K562 (cell line): ENCODE measurements at regions not wholly inside any gene's neighbourhood (a gene's known extent, or its start where the extent isn't known, plus 50 kb on each side); places are given as distances from the start of the nearest gene placed in this dataset.

Source experiments
- ATAC-seq: fragments of 200-7000 bp; cut with Tn5 transposase; 3 replicates; pipeline ENCODE4 v1.9.1; 2020; ENCODE audit warnings: moderate library complexity
- BruUV-seq: library from RNA; stranded (reverse); fragments of 400-500 nt; replicated peaks from 2 replicates; lab custom pipeline; 2021; lab: Mats Ljungman, UMichigan
- CTCF ChIA-PET: fragments of 300-600 bp; formaldehyde crosslinking; extraction: SDS; loops from one replicate; lab custom pipeline; 2021; ENCODE audit warnings: low intra/inter-chr PET ratio; lab: Yijun Ruan, JAX
- POLR2A ChIA-PET: fragments of 300-600, 350-650 bp; sonication (Branson Sonifier 250); formaldehyde crosslinking; extraction: SDS; loops from one replicate; lab custom pipeline; 2021; ENCODE audit warnings: antibody characterized with exemption, inconsistent platforms; lab: Yijun Ruan, JAX
- DNase-seq, 4 experiments: peaks; one replicate each; pipeline versions ENCODE4 v3.0.0 to v3.0.0-alpha.2; 2011 to 2018; ENCODE audit warnings: low spot score in 3 of 4, mixed read lengths in 3 of 4; ENCODE audit errors: extremely low read depth in 1 of 4
- FAIRE-seq: peaks from 2 replicates; lab custom pipeline; 2011; peaks lifted over from hg19 to GRCh38; lab: Jason Lieb, UNC
- H2AFZ ChIP-seq: 2 replicates; pipeline ENCODE4 v1.6.0; 2011; ENCODE audit warnings: low read depth, low read length, control low read depth, inconsistent platforms
- H3K27ac ChIP-seq: fragments of 200-600 bp; 3 replicates; pipeline ENCODE4 v1.8.0; 2011; ENCODE audit warnings: low read depth, mild to moderate bottlenecking, control low read depth, inconsistent platforms, low read length, moderate library complexity, mixed read lengths; ENCODE audit errors: extremely low read depth
- H3K27me3 ChIP-seq, 2 experiments: fragments of 300-600 bp in 1 of 2; 2 replicates in 1 of 2; 3 replicates in 1 of 2; pipeline versions ENCODE4 v1.6.0 to v1.8.0; 2011; ENCODE audit warnings: inconsistent platforms in 2 of 2, low read length in 2 of 2, mild to moderate bottlenecking in 1 of 2, mixed read lengths in 1 of 2, moderate library complexity in 1 of 2; ENCODE audit not compliant: control insufficient read depth in 2 of 2, insufficient read depth in 2 of 2
- H3K36me3 ChIP-seq: fragments of 300-600 bp; 3 replicates; pipeline ENCODE4 v1.8.0; 2011; ENCODE audit warnings: mild to moderate bottlenecking, low read length, inconsistent platforms; ENCODE audit not compliant: control insufficient read depth, insufficient read depth
- H3K4me1 ChIP-seq, 2 experiments: fragments of 200-600 bp in 1 of 2; replicated peaks in 1 of 2; 2 replicates in 1 of 2; 3 replicates in 1 of 2; pipeline versions ENCODE4 v1.5.1 to v1.8.0; 2011; ENCODE audit warnings: inconsistent platforms in 2 of 2, low read length in 2 of 2, mild to moderate bottlenecking in 1 of 2, mixed read lengths in 1 of 2, moderate library complexity in 1 of 2; ENCODE audit not compliant: control insufficient read depth in 2 of 2, insufficient read depth in 2 of 2
- H3K4me2 ChIP-seq: 2 replicates; pipeline ENCODE4 v1.6.1; 2011; ENCODE audit warnings: low read length, control low read depth, inconsistent platforms, mixed read lengths; ENCODE audit not compliant: insufficient read depth
- H3K4me3 ChIP-seq: fragments of 200-600 bp; sonication (generic), shearing (Covaris generic); 2 replicates; pipeline ENCODE4 v1.5.1; 2016; ENCODE audit warnings: control low read depth, inconsistent platforms
- H3K79me2 ChIP-seq: fragments of 200-600 bp; 3 replicates; pipeline ENCODE4 v1.8.0; 2011; ENCODE audit warnings: low read length, inconsistent platforms; ENCODE audit not compliant: control insufficient read depth, insufficient read depth
- H3K9ac ChIP-seq, 2 experiments: 2 replicates each; pipeline versions ENCODE4 v1.6.0 to v1.6.1; 2011; ENCODE audit warnings: low read depth in 2 of 2, low read length in 2 of 2, control low read depth in 1 of 2, inconsistent platforms in 1 of 2, mild to moderate bottlenecking in 1 of 2, mixed read lengths in 1 of 2; ENCODE audit not compliant: insufficient read depth in 1 of 2
- H3K9me1 ChIP-seq: one replicate; pipeline ENCODE4 v1.6.0; 2011; ENCODE audit warnings: inconsistent platforms, mild to moderate bottlenecking, low read length, moderate library complexity; ENCODE audit not compliant: control insufficient read depth, insufficient read depth
- H3K9me3 ChIP-seq: replicated peaks from 2 replicates; pipeline ENCODE4 v1.5.1; 2011; ENCODE audit warnings: low read depth, low read length, inconsistent platforms; ENCODE audit not compliant: control insufficient read depth, insufficient read depth
- H4K20me1 ChIP-seq: replicated peaks from 2 replicates; pipeline ENCODE4 v1.6.1; 2011; ENCODE audit warnings: low read length, inconsistent platforms, mixed read lengths; ENCODE audit not compliant: control insufficient read depth, insufficient read depth
- ASH1L ChIP-seq: fragments of 450-650 bp; IDR thresholded peaks from 2 replicates; pipeline ENCODE4 v1.6.1; 2018; ENCODE audit warnings: borderline replicate concordance, mild to moderate bottlenecking, low read depth; ENCODE audit not compliant: partially characterized antibody
- COPS2 ChIP-seq: fragments of 450-650 bp; conservative IDR thresholded peaks from 2 replicates; pipeline ENCODE4 v1.6.1; 2016; ENCODE audit warnings: mild to moderate bottlenecking, moderate library complexity
- DIDO1 ChIP-seq: fragments of 450-650 bp; IDR thresholded peaks from 2 replicates; pipeline ENCODE4 v1.6.1; 2016; ENCODE audit warnings: low read depth, missing biosample characterization, missing genetic modification characterization
- HSF4 ChIP-seq: fragments of 250-450 bp; sonication (Bioruptor Pico); IDR thresholded peaks from 2 replicates; pipeline ENCODE4 v2.1.2; 2022; ENCODE audit warnings: mild to moderate bottlenecking, moderate library complexity, borderline replicate concordance
- KLF1 ChIP-seq: fragments of 450-650 bp; IDR thresholded peaks from 2 replicates; pipeline ENCODE4 v1.6.1; 2016; ENCODE audit warnings: missing genetic modification characterization, missing compliant biosample characterization
- NBN ChIP-seq: fragments of 450-650 bp; IDR thresholded peaks from 2 replicates; pipeline ENCODE4 v1.6.1; 2016; ENCODE audit warnings: low read depth, mild to moderate bottlenecking
- NONO ChIP-seq, 2 experiments: fragments of 200-400 bp in 1 of 2; fragments of 450-650 bp in 1 of 2; formaldehyde crosslinking in 1 of 2; IDR thresholded peaks; 2 replicates each; pipeline ENCODE4 v1.6.1; 2017; ENCODE audit warnings: low read depth in 2 of 2, mild to moderate bottlenecking in 2 of 2, moderate library complexity in 2 of 2, low read length in 1 of 2
- PHB2 ChIP-seq: fragments of 450-650 bp; IDR thresholded peaks from 2 replicates; pipeline ENCODE4 v1.6.1; 2017; ENCODE audit warnings: low read depth
- SOX6 ChIP-seq: fragments of 450-650 bp; IDR thresholded peaks from 2 replicates; pipeline ENCODE4 v1.6.1; 2014; ENCODE audit warnings: mild to moderate bottlenecking
- TAF1 ChIP-seq: IDR thresholded peaks from 2 replicates; pipeline ENCODE4 v1.6.1; 2011; ENCODE audit warnings: mild to moderate bottlenecking, low read length, moderate library complexity; ENCODE audit not compliant: insufficient read depth, control insufficient read depth, severe bottlenecking; ENCODE audit errors: extremely low read depth
- TAF7 ChIP-seq: fragments of 450-650 bp; IDR thresholded peaks from 2 replicates; pipeline ENCODE4 v1.6.1; 2016; ENCODE audit warnings: missing genetic modification characterization, missing compliant biosample characterization
- XRCC4 ChIP-seq: IDR thresholded peaks from one replicate; pipeline ENCODE4 v1.6.1; 2011; ENCODE audit not compliant: insufficient read depth, insufficient read length; ENCODE audit errors: extremely low read depth
- ZC3H11A ChIP-seq: IDR thresholded peaks from 2 replicates; pipeline ENCODE4 v1.6.1; 2012; ENCODE audit warnings: low read depth, low read length, improper control_type of control experiment
- ZC3H8 ChIP-seq: fragments of 450-650 bp; IDR thresholded peaks from 2 replicates; pipeline ENCODE4 v1.6.1; 2017
- ZNF224 ChIP-seq: sonication (generic); formaldehyde crosslinking; IDR thresholded peaks from 2 replicates; pipeline ENCODE4 v1.8.0; 2022; ENCODE audit warnings: mild to moderate bottlenecking, missing genetic modification reagents
- ZNF507 ChIP-seq: conservative IDR thresholded peaks from 2 replicates; pipeline ENCODE4 v1.6.1; 2017; ENCODE audit warnings: missing genetic modification characterization, missing compliant biosample characterization
- WGBS: fragments of 100-300 bp; shearing (Covaris generic); methylation state at CpG from one replicate; pipeline ENCODE4 v1.1.6; 2016; ENCODE audit warnings: low coverage, mixed read lengths; ENCODE audit not compliant: insufficient coverage; ENCODE audit errors: missing lambda C conversion rate; 5-methylcytosine and 5-hydroxymethylcytosine counted together
- in situ Hi-C: fragments of 300-500 bp; cut with MboI; formaldehyde crosslinking; loops from 4 replicates; pipeline ENCODE4 v1.15.0; 2018; ENCODE audit warnings: inconsistent platforms, mixed read lengths
- intact Hi-C: fragments of 100-400 bp; cut with micrococcal nuclease; formaldehyde crosslinking; loops from 2 replicates; pipeline ENCODE4 v1.14.2; 2022
- TF ChIP-seq, protein P1 (sequence below): IDR thresholded peaks from 2 replicates; pipeline ENCODE4 v1.6.1; 2016; ENCODE audit warnings: missing genetic modification characterization, missing compliant biosample characterization
- TF ChIP-seq, protein P2 (sequence below): fragments of 450-650 bp; IDR thresholded peaks from 2 replicates; pipeline ENCODE4 v1.6.1; 2017; ENCODE audit warnings: antibody characterized with exemption, mild to moderate bottlenecking

GRCh38 chr7:46663025-46663424 is 742.0 kb upstream of the IGFBP3 start:
- 0% methylated on average over 3 of the region's 3 CpGs for WGBS
- Histone ChIP-seq H3K27me3 (no peaks in the 10 kb centered on the region), H4K20me1 (no peaks in the 10 kb centered on the region), H3K36me3 (no peaks in the 10 kb centered on the region), H3K9me1 (no peaks in the 10 kb centered on the region), H3K4me1 (no peaks in the 10 kb centered on the region), H3K79me2 (no peaks in the 10 kb centered on the region), H3K27ac (no peak overlapping the region), H2AFZ (no peak overlapping the region), H3K9ac (no peak overlapping the region), H3K9me3 (no peaks in the 10 kb centered on the region), H3K4me3 (no peak overlapping the region), H3K4me2 (no peak overlapping the region)
- DNase-seq (no peak), ATAC-seq (no peak), FAIRE-seq (no peak)
- TF ChIP-seq ZC3H11A (no peak), ASH1L (no peak), HSF4 (CRISPR knock-in tag) (no peak), NONO (IDR thresholded peaks at IDR 0.05; ENCODE audit: low read depth in 2 of 2, low read length in 1 of 2) (no peak), ZNF224 (CRISPR knock-in tag) (no peak), ZNF507 (tag) (no peak), XRCC4 (no peak), NBN (no peak), ZC3H8 (no peak), PHB2 (no peak), SOX6 (no peak), COPS2 (no peak), KLF1 (tag) (no peak), TAF1 (no peak), TAF7 (tag) (no peak), DIDO1 (tag) (no peak)
- TF ChIP-seq, protein P1, sequence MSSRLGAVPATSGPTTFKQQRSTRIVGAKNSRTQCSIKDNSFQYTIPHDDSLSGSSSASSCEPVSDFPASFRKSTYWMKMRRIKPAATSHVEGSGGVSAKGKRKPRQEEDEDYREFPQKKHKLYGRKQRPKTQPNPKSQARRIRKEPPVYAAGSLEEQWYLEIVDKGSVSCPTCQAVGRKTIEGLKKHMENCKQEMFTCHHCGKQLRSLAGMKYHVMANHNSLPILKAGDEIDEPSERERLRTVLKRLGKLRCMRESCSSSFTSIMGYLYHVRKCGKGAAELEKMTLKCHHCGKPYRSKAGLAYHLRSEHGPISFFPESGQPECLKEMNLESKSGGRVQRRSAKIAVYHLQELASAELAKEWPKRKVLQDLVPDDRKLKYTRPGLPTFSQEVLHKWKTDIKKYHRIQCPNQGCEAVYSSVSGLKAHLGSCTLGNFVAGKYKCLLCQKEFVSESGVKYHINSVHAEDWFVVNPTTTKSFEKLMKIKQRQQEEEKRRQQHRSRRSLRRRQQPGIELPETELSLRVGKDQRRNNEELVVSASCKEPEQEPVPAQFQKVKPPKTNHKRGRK (tag), result no peak
- TF ChIP-seq, protein P2, sequence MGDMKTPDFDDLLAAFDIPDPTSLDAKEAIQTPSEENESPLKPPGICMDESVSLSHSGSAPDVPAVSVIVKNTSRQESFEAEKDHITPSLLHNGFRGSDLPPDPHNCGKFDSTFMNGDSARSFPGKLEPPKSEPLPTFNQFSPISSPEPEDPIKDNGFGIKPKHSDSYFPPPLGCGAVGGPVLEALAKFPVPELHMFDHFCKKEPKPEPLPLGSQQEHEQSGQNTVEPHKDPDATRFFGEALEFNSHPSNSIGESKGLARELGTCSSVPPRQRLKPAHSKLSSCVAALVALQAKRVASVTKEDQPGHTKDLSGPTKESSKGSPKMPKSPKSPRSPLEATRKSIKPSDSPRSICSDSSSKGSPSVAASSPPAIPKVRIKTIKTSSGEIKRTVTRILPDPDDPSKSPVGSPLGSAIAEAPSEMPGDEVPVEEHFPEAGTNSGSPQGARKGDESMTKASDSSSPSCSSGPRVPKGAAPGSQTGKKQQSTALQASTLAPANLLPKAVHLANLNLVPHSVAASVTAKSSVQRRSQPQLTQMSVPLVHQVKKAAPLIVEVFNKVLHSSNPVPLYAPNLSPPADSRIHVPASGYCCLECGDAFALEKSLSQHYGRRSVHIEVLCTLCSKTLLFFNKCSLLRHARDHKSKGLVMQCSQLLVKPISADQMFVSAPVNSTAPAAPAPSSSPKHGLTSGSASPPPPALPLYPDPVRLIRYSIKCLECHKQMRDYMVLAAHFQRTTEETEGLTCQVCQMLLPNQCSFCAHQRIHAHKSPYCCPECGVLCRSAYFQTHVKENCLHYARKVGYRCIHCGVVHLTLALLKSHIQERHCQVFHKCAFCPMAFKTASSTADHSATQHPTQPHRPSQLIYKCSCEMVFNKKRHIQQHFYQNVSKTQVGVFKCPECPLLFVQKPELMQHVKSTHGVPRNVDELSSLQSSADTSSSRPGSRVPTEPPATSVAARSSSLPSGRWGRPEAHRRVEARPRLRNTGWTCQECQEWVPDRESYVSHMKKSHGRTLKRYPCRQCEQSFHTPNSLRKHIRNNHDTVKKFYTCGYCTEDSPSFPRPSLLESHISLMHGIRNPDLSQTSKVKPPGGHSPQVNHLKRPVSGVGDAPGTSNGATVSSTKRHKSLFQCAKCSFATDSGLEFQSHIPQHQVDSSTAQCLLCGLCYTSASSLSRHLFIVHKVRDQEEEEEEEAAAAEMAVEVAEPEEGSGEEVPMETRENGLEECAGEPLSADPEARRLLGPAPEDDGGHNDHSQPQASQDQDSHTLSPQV, result no peak
- CTCF ChIA-PET, result no interaction called here
- POLR2A ChIA-PET, result no interaction called here
- BruUV-seq, result no TSS peak
- in situ Hi-C loops (no loop called here), intact Hi-C loops (no loop called here)
